Amniotic epithelial cell (primary cell): ENCODE measurements at regions not wholly inside any gene's neighbourhood (a gene's known extent, or its start where the extent isn't known, plus 50 kb on each side); places are given as distances from the start of the nearest gene placed in this dataset.

Experiments
- DNase-seq: peaks from one replicate; pipeline ENCODE4 v3.0.0-alpha.2; 2010; ENCODE audit warnings: low read depth

DNA sequence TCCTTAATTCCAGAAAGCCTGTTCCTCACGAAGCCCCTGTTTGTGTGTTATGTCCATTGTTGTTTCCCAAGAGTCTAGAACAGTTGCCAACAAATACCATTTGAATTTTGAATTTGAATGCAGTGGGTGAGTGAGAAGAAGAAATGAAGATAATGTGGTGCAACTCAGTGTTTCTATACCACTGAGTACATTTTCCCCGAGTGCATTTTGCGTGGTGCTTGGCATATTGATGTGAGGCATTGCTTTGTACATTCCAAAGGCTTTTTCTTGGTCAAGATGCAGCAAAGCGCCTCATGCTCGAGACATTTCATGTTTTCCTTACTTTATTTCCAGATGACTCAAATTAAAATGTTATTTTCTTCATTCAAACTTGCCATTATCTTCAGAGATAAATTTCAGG lies 253.1 kb upstream of the RPS6KA3 start:
- DNase-seq, result peak; percentile 58

DNA sequence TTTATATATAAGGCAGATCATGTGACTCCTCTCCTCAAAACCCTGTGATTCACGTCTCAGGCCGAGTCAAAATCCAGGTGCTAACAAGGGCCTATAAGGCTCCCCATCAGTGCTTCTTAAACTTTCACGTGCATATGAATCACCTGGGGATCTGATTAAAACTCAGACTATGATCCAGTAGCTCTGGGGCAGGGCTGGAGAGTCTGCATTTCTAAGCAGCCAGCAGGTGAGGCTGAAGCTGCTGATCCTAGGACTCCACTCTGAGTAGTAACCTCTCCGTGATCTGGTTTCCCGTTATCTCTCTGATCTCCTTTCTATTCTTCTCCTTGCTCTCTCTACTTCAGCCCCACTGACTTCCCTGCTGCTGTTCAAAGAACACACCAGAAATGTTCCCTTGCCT lies 252.4 kb upstream of the RPS6KA3 start:
- no peak for DNase-seq

- no peak for DNase-seq
Measured at GRCh38 chrX:20517565-20517964, 250.9 kb upstream of the RPS6KA3 start.

GRCh38 chrX:20515841-20516461 lies 249.2 kb upstream of the RPS6KA3 start:
- DNase-seq, result peak; percentile 84

DNA sequence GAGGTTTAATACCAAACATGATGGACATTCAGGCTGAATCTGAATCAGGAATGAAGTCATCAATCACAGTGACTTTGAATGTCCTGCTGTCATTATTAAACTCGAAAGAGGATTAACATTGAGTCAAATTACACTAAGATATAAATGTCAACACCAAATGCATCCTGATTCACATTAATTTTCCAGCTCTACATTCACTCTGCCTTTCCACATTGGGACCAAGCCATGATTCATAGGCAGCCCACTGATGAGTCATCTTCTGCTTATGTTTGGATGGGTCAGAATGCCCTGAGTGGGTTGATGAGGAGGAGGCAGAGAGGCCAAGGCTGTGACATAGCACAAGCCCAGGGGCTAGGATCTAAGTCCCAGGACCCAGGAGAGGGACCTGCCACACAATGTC lies 247.6 kb upstream of the RPS6KA3 start:
- peak; percentile 77 for DNase-seq

GRCh38 chrX:20513185-20513584 lies 246.5 kb upstream of the RPS6KA3 start:
- DNase-seq, result peak; percentile 63

DNA sequence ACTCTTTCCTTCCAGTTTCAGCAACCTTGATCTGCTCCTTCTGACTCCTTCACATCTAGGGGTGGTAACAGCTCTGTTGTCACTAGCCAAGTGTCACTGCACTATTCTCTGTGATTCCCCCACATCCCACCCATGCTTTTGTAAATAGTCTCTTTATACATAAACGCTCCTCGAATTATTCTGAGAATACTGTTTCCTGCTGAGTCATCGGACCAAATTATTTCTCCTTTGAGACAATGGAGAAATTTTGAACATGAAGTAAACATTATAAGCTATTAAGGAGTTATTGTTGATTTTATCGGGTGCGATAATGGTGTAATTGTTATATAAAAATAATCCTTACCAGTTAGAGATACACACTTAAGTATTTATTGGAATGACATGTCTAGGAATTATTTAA lies 245.1 kb upstream of the RPS6KA3 start:
- no peak for DNase-seq

DNA sequence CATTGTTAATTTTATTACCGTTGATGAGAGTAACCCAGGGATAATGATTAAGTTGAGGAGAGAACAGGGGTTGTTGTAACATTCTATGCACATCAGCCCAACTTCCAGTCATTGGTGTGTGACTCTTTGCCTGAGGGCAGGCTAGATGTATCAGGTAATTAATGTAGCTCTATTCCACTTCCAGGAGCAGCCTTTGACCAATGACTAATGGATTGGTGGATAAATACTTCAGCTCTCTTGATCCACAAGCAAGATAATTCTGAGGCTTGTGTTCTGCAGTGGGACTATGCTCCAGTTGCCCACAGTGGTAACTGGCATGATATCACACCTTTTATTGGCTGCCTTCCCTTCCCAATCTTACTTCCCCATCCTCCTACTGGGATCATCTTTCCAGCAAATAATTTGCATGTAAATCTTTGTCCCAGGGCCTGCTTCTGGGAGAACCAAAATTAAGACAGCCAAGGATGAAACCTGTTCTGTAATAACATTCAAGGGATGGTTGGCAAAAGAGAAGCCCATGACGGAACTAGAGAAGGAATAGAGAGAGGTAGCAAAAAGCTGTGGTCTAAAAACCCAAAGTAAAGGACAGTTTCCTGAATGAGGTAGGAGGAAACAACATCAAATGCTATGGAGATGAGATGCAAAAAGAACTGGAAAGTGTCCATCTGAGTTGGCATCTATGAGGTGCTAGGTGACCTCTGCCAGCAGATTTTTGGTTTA lies 241.4 kb upstream of the RPS6KA3 start:
- DNase-seq, result no peak

DNA sequence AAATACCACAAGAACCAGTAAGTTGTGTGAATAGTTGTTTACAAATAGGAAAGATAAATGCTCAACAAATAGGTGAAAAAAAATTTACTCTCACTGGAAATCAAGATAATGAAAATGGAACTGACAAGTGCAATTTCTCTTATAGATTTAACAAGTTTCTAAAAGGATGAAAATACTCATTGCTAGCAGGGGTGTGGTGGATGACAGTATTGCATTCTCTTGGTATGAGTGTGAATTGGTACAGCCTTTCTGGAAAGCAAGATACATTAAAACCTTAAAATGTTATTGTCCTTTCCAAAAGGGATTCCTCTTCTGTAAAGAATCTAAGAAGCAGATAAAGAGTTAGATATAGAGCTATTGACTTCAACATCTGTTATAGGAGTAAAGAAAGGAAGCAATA lies 240.0 kb upstream of the RPS6KA3 start:
- no peak for DNase-seq

DNA sequence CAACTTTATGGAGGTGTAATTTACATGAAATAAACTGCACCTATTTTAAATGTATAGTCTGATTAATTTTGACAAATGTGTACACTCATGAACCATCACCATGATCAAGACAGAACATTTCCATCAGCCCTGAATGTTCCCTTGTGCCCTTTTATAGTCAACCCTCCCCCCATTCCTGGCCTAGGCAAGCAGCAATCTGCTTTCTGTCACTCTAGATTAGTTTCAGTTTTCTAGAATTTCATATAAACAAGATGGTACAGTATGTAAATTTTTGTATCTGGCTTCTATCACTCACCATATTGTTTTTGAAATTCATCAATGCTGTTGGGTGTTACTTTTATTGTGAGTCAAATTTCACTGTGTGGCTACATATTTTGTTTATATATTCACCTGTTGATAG lies 234.2 kb upstream of the RPS6KA3 start:
- peak; percentile 11 for DNase-seq

DNA sequence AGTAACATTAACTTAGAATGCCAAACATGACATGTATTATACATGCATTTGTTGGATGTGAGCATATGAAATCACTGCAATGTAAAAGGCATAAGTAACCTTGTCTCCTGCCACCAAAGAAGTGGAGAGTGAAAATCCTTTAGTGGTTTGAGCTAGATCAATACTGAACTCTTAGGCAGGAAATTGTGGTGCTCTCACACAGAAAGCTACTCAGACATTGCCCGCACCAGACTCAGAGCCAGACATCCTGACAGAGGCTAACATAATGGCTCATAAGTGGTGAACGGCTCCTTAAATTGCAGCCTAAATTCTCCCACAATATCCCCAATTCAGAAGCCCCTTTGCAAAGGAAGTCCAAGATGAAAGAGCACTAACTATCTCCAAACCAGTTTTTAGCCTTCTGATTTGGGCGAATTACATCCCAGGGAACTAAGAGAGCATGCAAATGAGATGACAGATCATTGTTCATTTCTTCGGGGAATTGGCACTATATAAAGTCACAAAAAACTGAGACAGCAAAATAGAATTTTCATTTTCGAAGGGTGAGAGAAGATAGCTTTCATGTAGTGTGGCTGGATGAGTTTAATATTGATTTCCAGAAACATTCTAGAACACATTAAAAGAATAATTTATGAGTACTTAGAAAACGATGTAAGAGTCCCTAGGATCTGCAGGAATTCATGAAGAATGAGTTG lies 233.6 kb upstream of the RPS6KA3 start:
- no peak for DNase-seq

GRCh38 chrX:20499763-20500162 lies 233.1 kb upstream of the RPS6KA3 start:
- no peak for DNase-seq

GRCh38 chrX:20498851-20499635 lies 232.3 kb upstream of the RPS6KA3 start:
- DNase-seq, result no peak

GRCh38 chrX:20495575-20495974 lies 228.9 kb upstream of the RPS6KA3 start:
- DNase-seq, result no peak

GRCh38 chrX:20488473-20488872 lies 221.8 kb upstream of the RPS6KA3 start:
- no peak for DNase-seq

GRCh38 chrX:20487227-20487626 lies 220.5 kb upstream of the RPS6KA3 start:
- peak; percentile 19 for DNase-seq

GRCh38 chrX:20481632-20482031 lies 214.9 kb upstream of the RPS6KA3 start:
- no peak for DNase-seq

DNA sequence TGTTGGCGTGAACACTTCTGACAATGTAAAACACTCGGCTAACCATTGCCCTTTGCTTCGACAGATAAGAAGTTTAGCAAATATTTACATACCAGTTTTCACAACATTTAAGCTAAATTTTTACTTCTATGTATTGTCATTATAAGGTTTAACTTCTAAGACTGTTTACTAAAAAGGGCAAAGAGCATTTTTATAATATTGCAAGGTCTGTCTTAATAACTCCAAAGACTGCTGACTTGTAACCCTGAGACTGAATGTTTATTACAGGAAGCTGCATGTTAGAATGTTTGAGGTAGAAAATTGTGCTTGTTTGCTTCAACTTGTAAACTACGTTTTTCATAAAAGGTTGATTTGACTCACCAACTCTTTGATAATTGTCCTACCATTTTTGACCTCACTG lies 213.2 kb upstream of the RPS6KA3 start:
- no peak for DNase-seq

GRCh38 chrX:20479048-20479447 lies 212.3 kb upstream of the RPS6KA3 start:
- DNase-seq, result no peak

- no peak for DNase-seq
Measured at GRCh38 chrX:20477836-20478524, 211.3 kb upstream of the RPS6KA3 start.

DNA sequence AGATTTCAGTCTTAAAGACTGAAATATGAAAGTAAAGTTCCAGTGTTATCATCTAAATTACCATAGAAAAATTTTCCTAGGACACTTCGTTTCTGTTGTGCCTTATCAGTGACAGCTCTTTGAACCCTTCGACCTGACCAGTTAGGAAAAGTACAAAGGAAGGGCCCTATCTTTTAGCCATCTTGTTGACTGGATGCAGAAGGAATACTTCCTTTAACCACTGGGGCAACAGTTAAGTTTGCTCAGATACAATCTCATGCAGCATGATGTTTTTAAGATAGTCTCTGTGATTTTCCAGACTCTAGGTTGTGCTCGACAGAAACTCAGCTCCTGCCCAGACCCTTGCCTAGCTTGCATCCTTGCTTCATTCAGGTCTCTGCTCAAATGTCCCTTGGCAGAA lies 210.5 kb upstream of the RPS6KA3 start:
- no peak for DNase-seq
